ENCODE measurements at regions not wholly inside any gene's neighbourhood (a gene's known extent, or its start where the extent isn't known, plus 50 kb on each side); places are given as distances from the start of the nearest gene placed in this dataset.

DNA sequence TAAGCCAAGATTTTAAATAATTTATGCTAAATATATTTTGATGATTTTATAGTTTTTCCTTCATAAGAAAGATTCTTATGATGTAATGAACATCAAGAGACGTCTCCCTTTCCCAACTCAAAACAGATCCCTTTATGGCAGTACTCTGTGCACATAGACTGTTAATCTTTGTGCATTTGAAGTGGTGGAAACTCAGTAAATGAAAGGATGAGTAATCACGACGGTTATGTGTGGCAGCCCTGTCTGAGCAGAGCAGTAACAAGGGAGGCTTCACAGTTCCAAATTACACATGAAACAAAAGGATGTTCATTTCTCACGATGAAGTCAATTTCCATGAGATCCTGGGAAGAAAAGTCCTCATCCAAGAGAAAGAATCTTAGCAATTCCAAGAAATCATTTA is 498.1 kb downstream of the KLF5 start:
- H3K4me3 ChIP-seq (replicated peaks; ENCODE audit: low read depth, low read length), result no peak overlapping the region
- TF ChIP-seq, protein P1, sequence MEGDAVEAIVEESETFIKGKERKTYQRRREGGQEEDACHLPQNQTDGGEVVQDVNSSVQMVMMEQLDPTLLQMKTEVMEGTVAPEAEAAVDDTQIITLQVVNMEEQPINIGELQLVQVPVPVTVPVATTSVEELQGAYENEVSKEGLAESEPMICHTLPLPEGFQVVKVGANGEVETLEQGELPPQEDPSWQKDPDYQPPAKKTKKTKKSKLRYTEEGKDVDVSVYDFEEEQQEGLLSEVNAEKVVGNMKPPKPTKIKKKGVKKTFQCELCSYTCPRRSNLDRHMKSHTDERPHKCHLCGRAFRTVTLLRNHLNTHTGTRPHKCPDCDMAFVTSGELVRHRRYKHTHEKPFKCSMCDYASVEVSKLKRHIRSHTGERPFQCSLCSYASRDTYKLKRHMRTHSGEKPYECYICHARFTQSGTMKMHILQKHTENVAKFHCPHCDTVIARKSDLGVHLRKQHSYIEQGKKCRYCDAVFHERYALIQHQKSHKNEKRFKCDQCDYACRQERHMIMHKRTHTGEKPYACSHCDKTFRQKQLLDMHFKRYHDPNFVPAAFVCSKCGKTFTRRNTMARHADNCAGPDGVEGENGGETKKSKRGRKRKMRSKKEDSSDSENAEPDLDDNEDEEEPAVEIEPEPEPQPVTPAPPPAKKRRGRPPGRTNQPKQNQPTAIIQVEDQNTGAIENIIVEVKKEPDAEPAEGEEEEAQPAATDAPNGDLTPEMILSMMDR (IDR thresholded peaks at IDR 0.05; ENCODE audit: low read length, missing control alignments), result no peak
- no peak for DNase-seq (ENCODE audit: low read depth)

GRCh38 chr13:73556128-73556527 is 497.3 kb downstream of the KLF5 start:
- DNase-seq (ENCODE audit: low read depth), result no peak
- TF ChIP-seq, protein P1 (IDR thresholded peaks at IDR 0.05; ENCODE audit: low read length, missing control alignments), result no peak
- no peak overlapping the region for H3K4me3 ChIP-seq (replicated peaks; ENCODE audit: low read depth, low read length)

DNA sequence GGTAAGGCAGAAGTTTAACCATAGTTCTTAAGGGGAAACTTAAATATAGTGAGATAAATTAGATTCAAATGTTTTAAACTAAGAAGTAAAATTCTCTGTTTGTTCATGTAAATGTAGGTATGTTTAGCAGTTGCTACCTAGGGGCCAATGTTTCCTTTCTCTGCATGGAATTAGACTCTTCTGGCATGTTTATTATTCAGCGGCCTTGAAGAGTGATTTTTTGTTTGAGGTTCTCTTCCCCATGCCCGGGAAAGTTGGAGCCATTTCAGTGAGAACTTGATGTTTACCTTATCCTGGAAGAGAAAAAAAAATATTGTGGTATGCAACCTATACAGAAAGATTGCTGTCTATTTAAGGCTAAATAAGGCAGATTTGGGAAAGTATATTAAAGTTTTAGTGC is 492.9 kb downstream of the KLF5 start:
- H3K4me3 ChIP-seq (replicated peaks; ENCODE audit: low read depth, low read length), result no peak overlapping the region
- DNase-seq (ENCODE audit: low read depth), result no peak
- TF ChIP-seq, protein P1 (IDR thresholded peaks at IDR 0.05; ENCODE audit: low read length, missing control alignments), result no peak

- TF ChIP-seq, protein P1 (IDR thresholded peaks at IDR 0.05; ENCODE audit: low read length, missing control alignments), result no peak
- H3K4me3 ChIP-seq (replicated peaks; ENCODE audit: low read depth, low read length), result no peak overlapping the region
- no peak for DNase-seq (ENCODE audit: low read depth)
These were observed 490.9 kb downstream of the KLF5 start for GRCh38 chr13:73549717-73550116.

DNA sequence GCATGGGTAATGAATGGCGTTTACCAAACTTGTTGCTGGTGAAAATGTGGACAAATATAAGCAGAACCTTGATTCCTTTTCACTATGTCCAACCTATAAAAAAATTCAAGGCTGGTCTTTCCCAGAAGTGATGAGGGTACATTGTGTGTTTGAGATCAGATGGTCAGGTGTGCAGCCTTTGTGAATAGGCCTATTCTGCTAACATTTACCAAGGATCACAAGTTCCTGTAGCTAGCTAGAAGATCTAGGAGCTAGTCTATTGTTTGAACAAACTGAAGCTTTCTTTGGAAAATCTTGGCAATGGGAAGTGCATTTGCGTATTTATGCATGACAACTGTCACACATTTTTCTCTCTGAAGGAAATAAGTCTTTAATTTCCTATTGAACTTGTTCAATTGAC is 489.6 kb downstream of the KLF5 start:
- DNase-seq (ENCODE audit: low read depth), result no peak
- TF ChIP-seq, protein P1 (IDR thresholded peaks at IDR 0.05; ENCODE audit: low read length, missing control alignments), result no peak
- H3K4me3 ChIP-seq (replicated peaks; ENCODE audit: low read depth, low read length), result no peak overlapping the region

GRCh38 chr13:73547239-73547638 is 488.4 kb downstream of the KLF5 start:
- no peak for DNase-seq (ENCODE audit: low read depth)
- TF ChIP-seq, protein P1 (IDR thresholded peaks at IDR 0.05; ENCODE audit: low read length, missing control alignments), result no peak
- H3K4me3 ChIP-seq (replicated peaks; ENCODE audit: low read depth, low read length), result no peak overlapping the region

- no peak overlapping the region for H3K4me3 ChIP-seq (replicated peaks; ENCODE audit: low read depth, low read length)
- DNase-seq (ENCODE audit: low read depth), result peak; percentile 4
- TF ChIP-seq, protein P1 (IDR thresholded peaks at IDR 0.05; ENCODE audit: low read length, missing control alignments), result peak; percentile 12
These were observed 485.4 kb downstream of the KLF5 start for GRCh38 chr13:73544175-73544574.

Measured in fibroblast of pulmonary artery (primary cell).